ENCODE measurements at regions not wholly inside any gene's neighbourhood (a gene's known extent, or its start where the extent isn't known, plus 50 kb on each side); places are given as distances from the start of the nearest gene placed in this dataset.

GRCh38 chr7:136034132-136034531, 57.0 kb upstream of the MTPN start:
- intact Hi-C loops (cut with DNase I) = no loop called here
- no peak for DNase-seq
- Histone ChIP-seq H3K36me3 (no peaks in the 10 kb centered on the region), H3K27ac (no peak overlapping the region), H3K27me3 (no peaks in the 10 kb centered on the region), H3K4me3 (no peak overlapping the region), H3K4me1 (peaks cover 0 to 6% (median 0%) of the 10 kb centered on the region in 3 donors), H3K9me3 (no peaks in the 10 kb centered on the region)
- TF ChIP-seq CTCF (IDR thresholded peaks at IDR 0.05) (no peak), POLR2A (IDR thresholded peaks at IDR 0.05) (no peak)
- WGBS, 2 donors = 72 to 93% methylated on average over 3 of the region's 3 CpGs

- TF ChIP-seq CTCF (IDR thresholded peaks at IDR 0.05) (no peak), POLR2A (IDR thresholded peaks at IDR 0.05) (no peak)
- 64 to 65% methylated on average over 6 of the region's 6 CpGs for WGBS, 2 donors
These were observed 56.4 kb upstream of the MTPN start for GRCh38 chr7:136033413-136034031.

GRCh38 chr7:136030867-136031318, 53.7 kb upstream of the MTPN start:
- no peak for DNase-seq
- Histone ChIP-seq H3K9me3 (no peaks in the 10 kb centered on the region), H3K4me3 (no peak overlapping the region), H3K27me3 (no peaks in the 10 kb centered on the region), H3K36me3 (no peaks in the 10 kb centered on the region), H3K4me1 (peaks cover 0 to 6% (median 0%) of the 10 kb centered on the region in 3 donors), H3K27ac (no peak overlapping the region)
- TF ChIP-seq CTCF (IDR thresholded peaks at IDR 0.05) (no peak), POLR2A (IDR thresholded peaks at IDR 0.05) (no peak)
- intact Hi-C loops (cut with DNase I) = no loop called here
- 33 to 39% methylated on average over 4 of the region's 4 CpGs for WGBS, 2 donors

More at GRCh38 chr7:136033413-136034031, 56.4 kb upstream of the MTPN start:
- DNase-seq = no peak
- intact Hi-C loops (cut with DNase I) = no loop called here
- Histone ChIP-seq H3K9me3 (no peaks in the 10 kb centered on the region), H3K27me3 (no peaks in the 10 kb centered on the region), H3K36me3 (no peaks in the 10 kb centered on the region), H3K4me3 (no peak overlapping the region), H3K27ac (no peak overlapping the region), H3K4me1 (peaks cover 0 to 6% (median 0%) of the 10 kb centered on the region in 3 donors)

GRCh38 chr7:136030330-136030729, 53.2 kb upstream of the MTPN start:
- H3K9me3 ChIP-seq = no peaks in the 10 kb centered on the region
- no peaks in the 10 kb centered on the region for H3K36me3 ChIP-seq
- intact Hi-C loops (cut with DNase I) = no loop called here
- no peaks in the 10 kb centered on the region for H3K27me3 ChIP-seq
- TF ChIP-seq CTCF (IDR thresholded peaks at IDR 0.05) (no peak), POLR2A (IDR thresholded peaks at IDR 0.05) (no peak)
- no peak for DNase-seq
- H3K4me1 ChIP-seq = peaks cover 0 to 6% (median 0%) of the 10 kb centered on the region in 3 donors
- WGBS, 2 donors = 67 to 73% methylated on average over 2 of the region's 2 CpGs
- H3K27ac ChIP-seq = no peak overlapping the region
- no peak overlapping the region for H3K4me3 ChIP-seq

- no peaks in the 10 kb centered on the region for H3K9me3 ChIP-seq
- DNase-seq = no peak
- H3K36me3 ChIP-seq = no peaks in the 10 kb centered on the region
- intact Hi-C loops (cut with DNase I) = no loop called here
- 74 to 92% methylated on average over 2 of the region's 2 CpGs for WGBS, 2 donors
- no peak overlapping the region for H3K4me3 ChIP-seq
- peaks cover 0 to 6% (median 0%) of the 10 kb centered on the region in 3 donors for H3K4me1 ChIP-seq
- no peaks in the 10 kb centered on the region for H3K27me3 ChIP-seq
- TF ChIP-seq POLR2A (IDR thresholded peaks at IDR 0.05) = no peak
- TF ChIP-seq CTCF (IDR thresholded peaks at IDR 0.05) = no peak
- H3K27ac ChIP-seq = no peak overlapping the region
These were observed 50.0 kb upstream of the MTPN start for GRCh38 chr7:136027160-136027559.

Small RNAs in the stretch of these regions (small RNA-seq; reads per million reads assigned to genes)
- 0 reads per million in 4 donors for gene RF00019

Measured in esophagus squamous epithelium (tissue), 5 donors.